ENCODE measurements at regions not wholly inside any gene's neighbourhood (a gene's known extent, or its start where the extent isn't known, plus 50 kb on each side); places are given as distances from the start of the nearest gene placed in this dataset.

- TF ChIP-seq CTCF (IDR thresholded peaks at IDR 0.05) = no peak
- TF ChIP-seq CHD4 (IDR thresholded peaks at IDR 0.05; ENCODE audit: borderline replicate concordance) = no peak
- TF ChIP-seq, protein P1, sequence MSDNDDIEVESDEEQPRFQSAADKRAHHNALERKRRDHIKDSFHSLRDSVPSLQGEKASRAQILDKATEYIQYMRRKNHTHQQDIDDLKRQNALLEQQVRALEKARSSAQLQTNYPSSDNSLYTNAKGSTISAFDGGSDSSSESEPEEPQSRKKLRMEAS (IDR thresholded peaks at IDR 0.05) = no peak
- TF ChIP-seq MAFK (IDR thresholded peaks at IDR 0.05; ENCODE audit: partially characterized antibody) = no peak
- no peak for TF ChIP-seq HEYL (CRISPR knock-in tag; IDR thresholded peaks at IDR 0.05)
- TF ChIP-seq RNF2 (IDR thresholded peaks at IDR 0.05; ENCODE audit: borderline replicate concordance, low read depth) = no peak
- no peak for TF ChIP-seq EP300 (IDR thresholded peaks at IDR 0.05)
- TF ChIP-seq RAD21 (conservative IDR thresholded peaks at IDR 0.05 in 1 of 2, IDR thresholded peaks at IDR 0.05 in 1 of 2) = no peak
- no peak for TF ChIP-seq KDM5A (IDR thresholded peaks at IDR 0.05)
- TF ChIP-seq POLR2A (IDR thresholded peaks at IDR 0.05; ENCODE audit: low read length) = no peak
- no peak for TF ChIP-seq JUNB (IDR thresholded peaks at IDR 0.05)
Observed at GRCh38 chr2:12819721-12820120, 103.0 kb downstream of the TRIB2 start.

Data from A549 (cell line).